HEK293T (cell line): ENCODE measurements at regions not wholly inside any gene's neighbourhood (a gene's known extent, or its start where the extent isn't known, plus 50 kb on each side); places are given as distances from the start of the nearest gene placed in this dataset.

Experiments
- ARNT ChIP-seq: fragments of 450-650 bp; IDR thresholded peaks from 2 replicates; pipeline ENCODE4 v1.6.1; 2017; ENCODE audit warnings: mild to moderate bottlenecking
- FOXA1 ChIP-seq: fragments of 450-650 bp; IDR thresholded peaks from 2 replicates; pipeline ENCODE4 v1.6.1; 2016; ENCODE audit warnings: mild to moderate bottlenecking
- FOXK2 ChIP-seq: fragments of 450-650 bp; IDR thresholded peaks from 2 replicates; pipeline ENCODE4 v1.6.1; 2016; ENCODE audit warnings: mild to moderate bottlenecking
- FOXM1 ChIP-seq: fragments of 450-650 bp; IDR thresholded peaks from 2 replicates; pipeline ENCODE4 v1.6.1; 2017; ENCODE audit warnings: mild to moderate bottlenecking, borderline replicate concordance
- L3MBTL2 ChIP-seq: fragments of 450-650 bp; conservative IDR thresholded peaks from 2 replicates; pipeline ENCODE4 v1.6.1; 2016; ENCODE audit warnings: mild to moderate bottlenecking
- LEF1 ChIP-seq: fragments of 450-650 bp; IDR thresholded peaks from 2 replicates; pipeline ENCODE4 v1.6.1; 2017; ENCODE audit warnings: mild to moderate bottlenecking, borderline replicate concordance
- TARDBP ChIP-seq: fragments of 450-650 bp; IDR thresholded peaks from 2 replicates; pipeline ENCODE4 v1.6.1; 2016

- TF ChIP-seq L3MBTL2 (no peak), LEF1 (no peak), FOXK2 (no peak), ARNT (no peak), TARDBP (no peak), FOXM1 (no peak), FOXA1 (no peak)
Observed at GRCh38 chr4:147370881-147371280, 110.0 kb upstream of the EDNRA start.
